ENCODE measurements at regions not wholly inside any gene's neighbourhood (a gene's known extent, or its start where the extent isn't known, plus 50 kb on each side); places are given as distances from the start of the nearest gene placed in this dataset.

- TF ChIP-seq POLR2AphosphoS5 (IDR thresholded peaks at IDR 0.05; ENCODE audit: low read depth, low read length) (no peak), RAD21 (IDR thresholded peaks at IDR 0.05; ENCODE audit: low read depth) (no peak), SIN3A (IDR thresholded peaks at IDR 0.05; ENCODE audit: low read depth) (no peak), EZH2phosphoT487 (IDR thresholded peaks at IDR 0.05; ENCODE audit: borderline replicate concordance) (no peak), MAX (IDR thresholded peaks at IDR 0.05) (no peak), CTCF (IDR thresholded peaks at IDR 0.05 in 2 of 3, conservative IDR thresholded peaks at IDR 0.05 in 1 of 3; ENCODE audit: borderline replicate concordance in 1 of 3, insufficient read depth in 1 of 3, low read depth in 2 of 3, low read length in 2 of 3) (no peak)
Measured at GRCh38 chr5:2441495-2442180, 309.8 kb downstream of the IRX2 start (continued).

GRCh38 chr5:2439608-2440007 lies 311.9 kb downstream of the IRX2 start:
- Histone ChIP-seq H3K9me3 (ENCODE audit: control insufficient read depth in 1 of 2, insufficient read depth in 1 of 2, low read depth in 1 of 2, low read length in 2 of 2) (peaks cover 5 to 13% of the 10 kb centered on the region in 2 experiments; a peak in 2 of 4 replicates), H3K9me2 (ENCODE audit: insufficient read depth) (no peaks in the 10 kb centered on the region), H3K9ac (ENCODE audit: low read length) (no peak overlapping the region), H3K36me3 (ENCODE audit: control insufficient read depth in 1 of 2, insufficient read depth in 2 of 2, low read length in 2 of 2) (no peaks in the 10 kb centered on the region), H3K79me2 (ENCODE audit: insufficient read depth, low read length) (no peaks in the 10 kb centered on the region), H3K4me1 (ENCODE audit: control insufficient read depth in 1 of 2, insufficient read depth in 2 of 2, low read length in 2 of 2) (no peaks in the 10 kb centered on the region), H3K27me3 (ENCODE audit: insufficient read depth, low read length) (no peaks in the 10 kb centered on the region), H2AFZ (ENCODE audit: low read depth, low read length, poor library complexity, severe bottlenecking) (no peak overlapping the region), H3K27ac (ENCODE audit: low read depth, low read length) (no peak overlapping the region), H4K20me1 (ENCODE audit: insufficient read depth) (no peaks in the 10 kb centered on the region), H3K4me2 (ENCODE audit: low read length) (no peak overlapping the region), H3K4me3 (replicated peaks in 1 of 2; ENCODE audit: low read depth in 1 of 2, low read length in 2 of 2) (no peak overlapping the region)
- RAD21 ChIA-PET (ENCODE audit: low non-redundant PET in 1 of 2, low total read pairs in 2 of 2, uncharacterized antibody in 2 of 2, unreplicated experiment in 2 of 2): no interaction called here
- POLR2A ChIA-PET: no interaction called here
- ATAC-seq: no peak
- TF ChIP-seq CBX3 (IDR thresholded peaks at IDR 0.05; ENCODE audit: low read depth): no peak
- no peak for TF ChIP-seq CTCF (IDR thresholded peaks at IDR 0.05 in 2 of 3, conservative IDR thresholded peaks at IDR 0.05 in 1 of 3; ENCODE audit: borderline replicate concordance in 1 of 3, insufficient read depth in 1 of 3, low read depth in 2 of 3, low read length in 2 of 3)
- TF ChIP-seq ZNF274 (IDR thresholded peaks at IDR 0.05; ENCODE audit: low read depth, low read length): no peak
- TF ChIP-seq FOSL1 (IDR thresholded peaks at IDR 0.05; ENCODE audit: low read depth): no peak
- TF ChIP-seq SRF (IDR thresholded peaks at IDR 0.05; ENCODE audit: low read depth): no peak
- no peak for TF ChIP-seq RAD21 (IDR thresholded peaks at IDR 0.05; ENCODE audit: low read depth)
- no peak for TF ChIP-seq SIN3A (IDR thresholded peaks at IDR 0.05; ENCODE audit: low read depth)
- no peak for TF ChIP-seq EZH2phosphoT487 (IDR thresholded peaks at IDR 0.05; ENCODE audit: borderline replicate concordance)
- TF ChIP-seq POLR2A (IDR thresholded peaks at IDR 0.05; ENCODE audit: borderline replicate concordance, extremely low read depth, insufficient read depth, insufficient read length): no peak
- BruUV-seq (replicated peaks): no TSS peak
- CTCF ChIA-PET: no interaction called here
- intact Hi-C loops (cut with micrococcal nuclease): no loop called here
- no peak for DNase-seq (ENCODE audit: low read depth, low spot score)

Measured in HCT116 (cell line).